Epithelial cell of proximal tubule (primary cell): ENCODE measurements at regions not wholly inside any gene's neighbourhood (a gene's known extent, or its start where the extent isn't known, plus 50 kb on each side); places are given as distances from the start of the nearest gene placed in this dataset.

Experiments
- DNase-seq: peaks from one replicate; pipeline ENCODE4 v3.0.0-alpha.2; 2011; ENCODE audit warnings: low read depth
- H3K4me3 ChIP-seq: 2 replicates; pipeline ENCODE4 v1.5.1; 2011; ENCODE audit warnings: low read depth, mild to moderate bottlenecking, low read length
- TF ChIP-seq, protein P1 (sequence below): conservative IDR thresholded peaks from 2 replicates; pipeline ENCODE4 v1.5.1; 2012; ENCODE audit warnings: low read depth, mild to moderate bottlenecking, low read length

DNA sequence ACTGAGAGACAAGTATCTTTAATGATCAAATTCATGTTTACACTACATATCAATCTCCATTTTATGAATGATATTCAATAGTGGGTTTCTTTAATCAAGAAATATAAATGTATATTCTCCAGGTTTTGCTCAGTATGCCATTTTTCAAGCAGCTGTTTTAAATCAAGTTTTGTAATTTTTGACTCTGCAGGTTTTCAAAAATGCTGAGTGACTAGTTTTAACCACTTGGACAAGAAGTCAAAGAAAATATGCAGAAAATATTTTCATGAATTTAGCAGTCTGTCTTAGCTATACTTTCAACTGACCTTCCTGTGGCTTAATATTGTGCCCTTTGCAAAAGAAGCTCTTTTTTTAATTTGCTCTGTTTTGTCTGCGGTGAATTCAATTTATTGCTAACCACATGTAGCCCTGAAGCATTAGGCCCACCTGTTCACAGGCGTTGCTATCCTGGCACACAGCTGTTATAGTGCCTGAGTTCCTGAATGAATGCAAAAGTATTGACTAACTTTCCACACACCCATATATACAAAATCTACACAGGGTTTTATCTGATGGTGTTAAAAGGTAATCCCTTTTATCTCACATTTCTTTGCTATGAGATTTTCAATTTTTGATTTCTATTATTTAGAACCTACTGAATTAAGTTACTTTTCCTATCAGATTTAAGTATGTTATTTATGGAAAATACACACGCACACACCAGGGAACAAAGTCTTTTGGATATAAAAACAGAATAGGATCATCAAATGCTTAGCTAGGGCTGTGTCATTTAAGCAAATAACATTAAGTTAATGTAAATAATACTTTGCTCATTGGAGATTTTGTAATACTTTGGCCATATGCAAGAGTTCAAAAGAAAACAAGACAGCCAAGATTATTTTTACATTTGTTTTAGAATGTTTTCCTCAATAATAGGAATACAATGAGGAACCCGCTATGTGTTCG is 1166.1 kb upstream of the GBE1 start:
- no peak for DNase-seq
- no peak overlapping the region for H3K4me3 ChIP-seq
- TF ChIP-seq, protein P1, sequence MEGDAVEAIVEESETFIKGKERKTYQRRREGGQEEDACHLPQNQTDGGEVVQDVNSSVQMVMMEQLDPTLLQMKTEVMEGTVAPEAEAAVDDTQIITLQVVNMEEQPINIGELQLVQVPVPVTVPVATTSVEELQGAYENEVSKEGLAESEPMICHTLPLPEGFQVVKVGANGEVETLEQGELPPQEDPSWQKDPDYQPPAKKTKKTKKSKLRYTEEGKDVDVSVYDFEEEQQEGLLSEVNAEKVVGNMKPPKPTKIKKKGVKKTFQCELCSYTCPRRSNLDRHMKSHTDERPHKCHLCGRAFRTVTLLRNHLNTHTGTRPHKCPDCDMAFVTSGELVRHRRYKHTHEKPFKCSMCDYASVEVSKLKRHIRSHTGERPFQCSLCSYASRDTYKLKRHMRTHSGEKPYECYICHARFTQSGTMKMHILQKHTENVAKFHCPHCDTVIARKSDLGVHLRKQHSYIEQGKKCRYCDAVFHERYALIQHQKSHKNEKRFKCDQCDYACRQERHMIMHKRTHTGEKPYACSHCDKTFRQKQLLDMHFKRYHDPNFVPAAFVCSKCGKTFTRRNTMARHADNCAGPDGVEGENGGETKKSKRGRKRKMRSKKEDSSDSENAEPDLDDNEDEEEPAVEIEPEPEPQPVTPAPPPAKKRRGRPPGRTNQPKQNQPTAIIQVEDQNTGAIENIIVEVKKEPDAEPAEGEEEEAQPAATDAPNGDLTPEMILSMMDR, result no peak

- H3K4me3 ChIP-seq, result no peak overlapping the region
- DNase-seq, result no peak
- TF ChIP-seq, protein P1, result no peak
These were observed 1129.6 kb upstream of the GBE1 start for GRCh38 chr3:82891028-82891427.

GRCh38 chr3:82883072-82883471 is 1121.6 kb upstream of the GBE1 start:
- TF ChIP-seq, protein P1, result no peak
- no peak for DNase-seq
- no peak overlapping the region for H3K4me3 ChIP-seq

DNA sequence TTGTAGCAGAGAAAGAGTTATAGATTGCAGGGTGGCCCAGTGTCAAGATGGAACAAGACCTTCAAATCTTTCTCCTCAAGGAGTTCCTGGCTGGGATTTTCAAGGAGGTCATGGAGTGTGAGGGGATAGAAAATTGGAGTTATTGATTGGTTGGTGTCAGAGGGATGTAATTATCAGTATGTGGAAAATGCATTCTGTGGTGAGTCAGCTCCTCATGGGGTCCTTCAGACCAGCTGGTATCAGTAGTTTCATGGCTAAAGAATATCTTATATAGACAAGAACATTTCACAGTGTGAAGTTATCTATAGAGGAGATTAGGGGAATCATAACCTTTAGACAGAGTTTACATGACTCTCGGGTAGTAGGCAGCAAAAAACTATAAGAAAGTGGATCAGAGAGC is 1114.0 kb upstream of the GBE1 start:
- TF ChIP-seq, protein P1, result no peak
- H3K4me3 ChIP-seq, result no peak overlapping the region
- no peak for DNase-seq

DNA sequence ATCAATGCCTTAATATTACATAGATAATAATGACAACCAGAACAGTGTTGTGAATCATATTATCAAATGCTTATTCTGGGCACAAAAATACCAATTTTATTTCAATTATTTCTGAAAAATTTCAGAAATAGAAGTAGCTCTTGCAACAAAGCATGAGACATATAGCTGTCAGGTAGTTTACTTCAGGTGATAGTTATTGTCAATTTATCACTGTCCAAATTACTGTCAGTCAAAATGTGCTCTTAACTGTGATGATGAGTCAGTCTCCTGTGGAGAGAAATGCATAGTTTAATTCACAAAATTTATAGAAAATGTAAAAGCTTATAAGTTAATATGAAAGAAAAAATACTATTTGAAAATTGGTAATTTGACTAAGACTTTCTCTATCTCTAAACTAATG is 1078.4 kb upstream of the GBE1 start:
- no peak for DNase-seq
- TF ChIP-seq, protein P1, result no peak

DNA sequence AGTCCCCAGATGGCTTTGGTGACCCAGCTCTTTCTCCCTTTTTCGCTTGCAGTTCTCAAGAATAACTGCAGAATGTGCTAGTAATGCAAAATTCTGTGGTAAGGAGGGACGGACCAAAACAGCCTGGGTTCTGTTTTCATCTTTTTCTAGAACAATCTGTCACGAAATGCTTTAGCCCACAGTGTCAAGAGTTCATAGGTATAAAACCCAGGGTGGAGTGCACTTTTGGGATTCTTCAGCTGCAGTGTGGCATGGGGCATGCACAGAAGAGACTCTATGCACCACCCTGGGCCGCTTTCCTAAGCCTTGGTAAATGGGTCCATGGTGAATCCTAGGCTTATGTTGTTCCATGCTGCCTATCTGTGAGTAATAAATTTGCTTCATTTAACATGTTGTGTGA is 1072.7 kb upstream of the GBE1 start:
- TF ChIP-seq, protein P1, result no peak
- no peak overlapping the region for H3K4me3 ChIP-seq
- no peak for DNase-seq

More for the DNA sequence above, 1078.4 kb upstream of the GBE1 start:
- no peak overlapping the region for H3K4me3 ChIP-seq

DNA sequence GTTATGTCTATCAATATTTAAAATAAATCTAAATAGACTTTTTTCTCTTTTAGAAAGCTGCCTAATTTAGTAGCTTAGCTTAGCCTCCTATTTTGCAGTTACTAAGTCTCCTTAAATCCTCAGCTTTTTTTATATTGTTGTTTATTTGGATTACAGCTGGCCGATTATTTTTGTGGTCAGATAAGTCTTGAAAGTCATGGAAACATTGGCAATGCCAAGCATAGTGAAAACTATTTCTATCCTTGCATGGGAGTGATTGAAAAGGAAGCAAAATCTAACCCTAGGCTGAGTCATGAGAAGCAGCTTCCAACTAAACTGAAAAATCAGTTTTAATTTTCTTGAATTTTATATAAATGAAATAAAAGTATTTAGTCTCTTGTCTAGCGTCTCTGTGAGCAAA is 1063.0 kb upstream of the GBE1 start:
- no peak overlapping the region for H3K4me3 ChIP-seq
- TF ChIP-seq, protein P1, result no peak
- DNase-seq, result no peak
